Right kidney (tissue), 1 donor: ENCODE measurements at regions not wholly inside any gene's neighbourhood (a gene's known extent, or its start where the extent isn't known, plus 50 kb on each side); places are given as distances from the start of the nearest gene placed in this dataset.

Experiments used
- DNase-seq: peaks from one replicate; pipeline ENCODE4 v3.0.0-alpha.2; 2016

- DNase-seq, result no peak
Measured at GRCh38 chr10:71152043-71152442, 60.3 kb upstream of the UNC5B start.

- DNase-seq, result no peak
Measured at GRCh38 chr10:71156436-71156835, 55.9 kb upstream of the UNC5B start.

GRCh38 chr10:71157435-71157834 is 54.9 kb upstream of the UNC5B start:
- no peak for DNase-seq

- DNase-seq, result no peak
Measured at GRCh38 chr10:71158251-71158650, 54.1 kb upstream of the UNC5B start.

GRCh38 chr10:71158902-71159301 is 53.5 kb upstream of the UNC5B start:
- DNase-seq, result no peak

- DNase-seq, result no peak
Measured at GRCh38 chr10:71159892-71160291, 52.5 kb upstream of the UNC5B start.

GRCh38 chr10:71161425-71161824 is 50.9 kb upstream of the UNC5B start:
- DNase-seq, result no peak
